ENCODE measurements at regions not wholly inside any gene's neighbourhood (a gene's known extent, or its start where the extent isn't known, plus 50 kb on each side); places are given as distances from the start of the nearest gene placed in this dataset.

GRCh38 chr12:97936165-97936564 lies 473.6 kb downstream of the RMST start:
- no peaks in the 10 kb centered on the region for H3K4me1 Mint-ChIP-seq
- CTCF ChIA-PET = no interaction called here
- no peak for DNase-seq
- H3K4me3 Mint-ChIP-seq = no peak overlapping the region
- H3K27me3 Mint-ChIP-seq = no peaks in the 10 kb centered on the region
- no peaks in the 10 kb centered on the region for H3K36me3 Mint-ChIP-seq (ENCODE audit: low read depth)
- no peaks in the 10 kb centered on the region for H3K9me3 Mint-ChIP-seq
- POLR2A ChIA-PET = no interaction called here
- H3K27ac Mint-ChIP-seq = no peak overlapping the region

GRCh38 chr12:97938031-97938430 lies 475.4 kb downstream of the RMST start:
- Mint-ChIP-seq H3K36me3 (ENCODE audit: low read depth) (no peaks in the 10 kb centered on the region), H3K4me3 (no peak overlapping the region), H3K27me3 (no peaks in the 10 kb centered on the region), H3K9me3 (no peaks in the 10 kb centered on the region), H3K4me1 (no peaks in the 10 kb centered on the region), H3K27ac (no peak overlapping the region)
- DNase-seq = no peak
- CTCF ChIA-PET = no interaction called here
- POLR2A ChIA-PET = no interaction called here

- Mint-ChIP-seq H3K27me3 (no peaks in the 10 kb centered on the region), H3K36me3 (ENCODE audit: low read depth) (no peaks in the 10 kb centered on the region), H3K9me3 (no peaks in the 10 kb centered on the region), H3K4me1 (no peaks in the 10 kb centered on the region), H3K4me3 (no peak overlapping the region), H3K27ac (no peak overlapping the region)
- no peak for DNase-seq
- ChIA-PET CTCF (no interaction called here), POLR2A (no interaction called here)
These were observed 476.6 kb downstream of the RMST start for GRCh38 chr12:97939156-97939555.

- CTCF ChIA-PET = no interaction called here
- Mint-ChIP-seq H3K36me3 (ENCODE audit: low read depth) (no peaks in the 10 kb centered on the region), H3K9me3 (no peaks in the 10 kb centered on the region), H3K4me3 (no peak overlapping the region), H3K4me1 (no peaks in the 10 kb centered on the region), H3K27ac (no peak overlapping the region), H3K27me3 (no peaks in the 10 kb centered on the region)
- DNase-seq = no peak
- POLR2A ChIA-PET = no interaction called here
These were observed 477.5 kb downstream of the RMST start for GRCh38 chr12:97940105-97940504.

GRCh38 chr12:97940629-97941028 lies 478.0 kb downstream of the RMST start:
- ChIA-PET POLR2A (no interaction called here), CTCF (no interaction called here)
- H3K36me3 Mint-ChIP-seq (ENCODE audit: low read depth) = no peaks in the 10 kb centered on the region
- H3K4me1 Mint-ChIP-seq = no peaks in the 10 kb centered on the region
- no peaks in the 10 kb centered on the region for H3K9me3 Mint-ChIP-seq
- H3K4me3 Mint-ChIP-seq = no peak overlapping the region
- no peak for DNase-seq
- no peak overlapping the region for H3K27ac Mint-ChIP-seq
- no peaks in the 10 kb centered on the region for H3K27me3 Mint-ChIP-seq

GRCh38 chr12:97941686-97942354 lies 479.2 kb downstream of the RMST start:
- H3K4me3 Mint-ChIP-seq = no peak overlapping the region
- H3K4me1 Mint-ChIP-seq = no peaks in the 10 kb centered on the region
- no peaks in the 10 kb centered on the region for H3K36me3 Mint-ChIP-seq (ENCODE audit: low read depth)
- H3K27me3 Mint-ChIP-seq = no peaks in the 10 kb centered on the region
- no peaks in the 10 kb centered on the region for H3K9me3 Mint-ChIP-seq
- no peak overlapping the region for H3K27ac Mint-ChIP-seq
- ChIA-PET CTCF (no interaction called here), POLR2A (no interaction called here)
- no peak for DNase-seq

- CTCF ChIA-PET = no interaction called here
- Mint-ChIP-seq H3K27me3 (no peaks in the 10 kb centered on the region), H3K36me3 (ENCODE audit: low read depth) (no peaks in the 10 kb centered on the region)
These were observed 480.8 kb downstream of the RMST start for GRCh38 chr12:97943359-97943758.

GRCh38 chr12:97944576-97944975 lies 482.0 kb downstream of the RMST start:
- Mint-ChIP-seq H3K36me3 (ENCODE audit: low read depth) (no peaks in the 10 kb centered on the region), H3K27ac (no peak overlapping the region), H3K9me3 (no peaks in the 10 kb centered on the region), H3K27me3 (no peaks in the 10 kb centered on the region), H3K4me1 (no peaks in the 10 kb centered on the region), H3K4me3 (no peak overlapping the region)
- ChIA-PET CTCF (no interaction called here), POLR2A (no interaction called here)
- no peak for DNase-seq

More at GRCh38 chr12:97943359-97943758, 480.8 kb downstream of the RMST start:
- no peaks in the 10 kb centered on the region for H3K9me3 Mint-ChIP-seq
- no peaks in the 10 kb centered on the region for H3K4me1 Mint-ChIP-seq
- no peak overlapping the region for H3K27ac Mint-ChIP-seq
- no peak for DNase-seq
- no peak overlapping the region for H3K4me3 Mint-ChIP-seq
- POLR2A ChIA-PET = no interaction called here

- H3K27ac Mint-ChIP-seq = no peak overlapping the region
- DNase-seq = no peak
- POLR2A ChIA-PET = no interaction called here
- no peaks in the 10 kb centered on the region for H3K9me3 Mint-ChIP-seq
- H3K4me1 Mint-ChIP-seq = no peaks in the 10 kb centered on the region
- no peak overlapping the region for H3K4me3 Mint-ChIP-seq
- no peaks in the 10 kb centered on the region for H3K36me3 Mint-ChIP-seq (ENCODE audit: low read depth)
- CTCF ChIA-PET = no interaction called here
- H3K27me3 Mint-ChIP-seq = no peaks in the 10 kb centered on the region
These were observed 484.1 kb downstream of the RMST start for GRCh38 chr12:97946701-97947100.

- H3K4me1 Mint-ChIP-seq = no peaks in the 10 kb centered on the region
- H3K27me3 Mint-ChIP-seq = no peaks in the 10 kb centered on the region
- no peaks in the 10 kb centered on the region for H3K36me3 Mint-ChIP-seq (ENCODE audit: low read depth)
- no peak overlapping the region for H3K27ac Mint-ChIP-seq
- CTCF ChIA-PET = no interaction called here
- DNase-seq = no peak
- no peak overlapping the region for H3K4me3 Mint-ChIP-seq
- no peaks in the 10 kb centered on the region for H3K9me3 Mint-ChIP-seq
- POLR2A ChIA-PET = no interaction called here
These were observed 486.0 kb downstream of the RMST start for GRCh38 chr12:97948591-97948990.

GRCh38 chr12:97951239-97951638 lies 488.6 kb downstream of the RMST start:
- no peak overlapping the region for H3K27ac Mint-ChIP-seq
- DNase-seq = no peak
- no peaks in the 10 kb centered on the region for H3K36me3 Mint-ChIP-seq (ENCODE audit: low read depth)
- POLR2A ChIA-PET = no interaction called here
- H3K9me3 Mint-ChIP-seq = no peaks in the 10 kb centered on the region
- CTCF ChIA-PET = no interaction called here
- no peaks in the 10 kb centered on the region for H3K4me1 Mint-ChIP-seq
- H3K27me3 Mint-ChIP-seq = no peaks in the 10 kb centered on the region
- H3K4me3 Mint-ChIP-seq = no peak overlapping the region

- H3K36me3 Mint-ChIP-seq (ENCODE audit: low read depth) = no peaks in the 10 kb centered on the region
- H3K9me3 Mint-ChIP-seq = no peaks in the 10 kb centered on the region
- H3K4me3 Mint-ChIP-seq = no peak overlapping the region
- ChIA-PET POLR2A (no interaction called here), CTCF (no interaction called here)
- no peak overlapping the region for H3K27ac Mint-ChIP-seq
- H3K4me1 Mint-ChIP-seq = no peaks in the 10 kb centered on the region
- no peaks in the 10 kb centered on the region for H3K27me3 Mint-ChIP-seq
- DNase-seq = no peak
These were observed 489.1 kb downstream of the RMST start for GRCh38 chr12:97951717-97952116.

- ChIA-PET POLR2A (no interaction called here), CTCF (interaction anchor here (1.0 kb wide), 1 partner anchor 14 kb away, joined by 3 read pairs; no protein-coding TSS in a partner anchor)
- no peak overlapping the region for H3K27ac Mint-ChIP-seq
- H3K4me3 Mint-ChIP-seq = no peak overlapping the region
- no peaks in the 10 kb centered on the region for H3K4me1 Mint-ChIP-seq
- no peaks in the 10 kb centered on the region for H3K36me3 Mint-ChIP-seq (ENCODE audit: low read depth)
- H3K9me3 Mint-ChIP-seq = no peaks in the 10 kb centered on the region
- DNase-seq = no peak
- no peaks in the 10 kb centered on the region for H3K27me3 Mint-ChIP-seq
These were observed 494.5 kb downstream of the RMST start for GRCh38 chr12:97957109-97957508.

GRCh38 chr12:97960225-97960624 lies 497.6 kb downstream of the RMST start:
- Mint-ChIP-seq H3K27me3 (no peaks in the 10 kb centered on the region), H3K4me3 (no peak overlapping the region), H3K4me1 (no peaks in the 10 kb centered on the region), H3K27ac (no peak overlapping the region), H3K9me3 (no peaks in the 10 kb centered on the region), H3K36me3 (ENCODE audit: low read depth) (no peaks in the 10 kb centered on the region)
- ChIA-PET POLR2A (no interaction called here), CTCF (interaction anchor here (0.9 to 2.0 kb wide), 5 partner anchors 9 to 411 kb away, joined by 4 to 8 read pairs (median 5); no protein-coding TSS in a partner anchor)
- no peak for DNase-seq
